ENCODE measurements at regions not wholly inside any gene's neighbourhood (a gene's known extent, or its start where the extent isn't known, plus 50 kb on each side); places are given as distances from the start of the nearest gene placed in this dataset.
"Not testable (repeated sequence)": the region's sequence is repeated elsewhere in the genome, so short reads cannot be mapped to it uniquely, and the experiment has no call there.

DNA sequence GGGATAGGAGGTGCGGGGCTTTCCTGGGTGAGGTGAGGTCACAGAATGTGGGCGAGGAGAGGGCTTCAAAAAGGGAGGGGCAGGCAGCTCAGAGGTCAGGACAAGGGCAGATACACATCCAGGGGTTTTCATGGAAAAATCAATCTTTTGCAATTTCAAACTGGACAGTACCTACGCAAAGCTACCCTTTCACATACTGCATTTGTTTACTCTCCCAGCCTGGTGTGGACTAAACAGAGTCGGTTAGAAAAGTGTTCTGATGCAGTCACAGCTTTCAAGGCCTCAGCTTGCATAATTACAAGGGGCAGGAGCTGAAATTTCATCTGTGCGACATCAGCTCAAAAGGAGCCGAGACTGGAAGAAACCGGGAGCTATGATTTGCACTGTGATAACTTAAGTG is 309.9 kb upstream of the SOX1 start:
- H3K27ac Mint-ChIP-seq (ENCODE audit: low read depth, unreplicated experiment); H3K9me3 Mint-ChIP-seq (ENCODE audit: unreplicated experiment); H3K4me1 Mint-ChIP-seq (ENCODE audit: insufficient read depth, unreplicated experiment); POLR2A ChIA-PET; H3K36me3 Mint-ChIP-seq (ENCODE audit: insufficient read depth, unreplicated experiment); H3K4me3 Mint-ChIP-seq (ENCODE audit: unreplicated experiment); intact Hi-C loops (cut with micrococcal nuclease); DNase-seq (ENCODE audit: unreplicated experiment); H3K27me3 Mint-ChIP-seq (ENCODE audit: insufficient read depth, unreplicated experiment); CTCF ChIA-PET; BruUV-seq (replicated peaks): not testable (repeated sequence)

DNA sequence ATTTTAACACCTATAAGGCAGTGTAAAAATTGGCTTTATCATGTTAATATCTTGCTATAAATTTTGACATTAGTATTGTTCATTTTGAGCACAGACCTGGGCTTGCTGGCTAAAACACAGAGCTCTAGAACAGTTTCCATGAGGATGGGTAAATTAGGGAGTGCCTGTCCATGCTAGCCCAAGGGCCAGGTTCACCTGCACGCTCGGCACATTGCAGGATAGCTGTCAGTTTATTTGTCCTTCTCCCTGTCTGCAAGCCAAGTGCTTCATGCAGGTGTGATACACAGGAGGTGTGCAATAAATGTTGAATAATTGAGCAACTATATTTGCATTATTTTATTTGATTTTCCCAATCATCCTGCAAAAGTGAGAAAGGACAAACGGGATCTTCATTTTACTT is 309.3 kb upstream of the SOX1 start:
- DNase-seq (ENCODE audit: unreplicated experiment); H3K36me3 Mint-ChIP-seq (ENCODE audit: insufficient read depth, unreplicated experiment); H3K4me1 Mint-ChIP-seq (ENCODE audit: insufficient read depth, unreplicated experiment); H3K4me3 Mint-ChIP-seq (ENCODE audit: unreplicated experiment); intact Hi-C loops (cut with micrococcal nuclease); POLR2A ChIA-PET; H3K9me3 Mint-ChIP-seq (ENCODE audit: unreplicated experiment); CTCF ChIA-PET; H3K27me3 Mint-ChIP-seq (ENCODE audit: insufficient read depth, unreplicated experiment); BruUV-seq (replicated peaks); H3K27ac Mint-ChIP-seq (ENCODE audit: low read depth, unreplicated experiment): not testable (repeated sequence)

DNA sequence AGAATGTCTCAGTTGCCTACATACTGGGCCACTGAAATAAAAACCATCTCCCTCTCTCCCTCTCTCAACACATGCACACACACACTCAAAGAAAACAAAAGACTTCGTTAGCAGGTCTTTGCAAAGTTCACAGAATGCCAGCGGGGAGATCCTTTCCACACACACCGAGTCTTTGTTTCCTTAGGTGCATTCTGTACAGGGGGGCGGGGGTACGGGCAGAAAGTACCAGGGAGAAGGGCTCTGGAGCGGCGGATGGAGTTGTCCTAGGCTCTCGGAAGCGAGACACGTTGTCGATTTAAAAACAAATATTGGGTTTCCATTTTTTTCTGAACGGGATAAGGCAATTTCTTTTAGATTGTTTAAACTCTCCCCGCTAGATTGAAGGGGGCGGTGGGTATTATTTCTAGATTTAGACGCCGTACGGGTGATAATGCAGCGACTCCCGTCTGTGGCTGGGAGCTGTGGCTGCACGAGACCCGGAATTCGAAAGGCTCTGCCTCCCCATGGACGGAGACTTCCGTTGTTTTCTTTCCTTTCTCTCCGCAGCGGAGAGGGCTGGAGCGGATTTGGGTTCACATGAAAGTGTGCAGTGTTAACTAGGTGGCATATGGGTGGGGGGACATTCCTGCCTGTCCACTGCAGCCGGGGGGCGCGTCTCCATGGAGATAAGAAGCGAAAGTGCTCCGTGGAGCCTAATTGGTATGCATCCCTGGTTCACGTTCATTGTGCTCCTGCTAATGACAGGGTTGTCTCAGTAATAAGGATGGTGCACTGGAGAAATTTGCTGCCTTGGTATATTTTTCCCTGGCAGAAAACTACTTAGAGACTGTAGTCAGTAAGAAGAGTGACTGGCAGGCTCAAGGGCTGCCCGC is 303.7 kb upstream of the SOX1 start:
- BruUV-seq (replicated peaks); H3K9me3 Mint-ChIP-seq (ENCODE audit: unreplicated experiment); H3K27ac Mint-ChIP-seq (ENCODE audit: low read depth, unreplicated experiment); H3K4me3 Mint-ChIP-seq (ENCODE audit: unreplicated experiment); CTCF ChIA-PET; intact Hi-C loops (cut with micrococcal nuclease); DNase-seq (ENCODE audit: unreplicated experiment); H3K36me3 Mint-ChIP-seq (ENCODE audit: insufficient read depth, unreplicated experiment); H3K4me1 Mint-ChIP-seq (ENCODE audit: insufficient read depth, unreplicated experiment); H3K27me3 Mint-ChIP-seq (ENCODE audit: insufficient read depth, unreplicated experiment); POLR2A ChIA-PET: not testable (repeated sequence)

DNA sequence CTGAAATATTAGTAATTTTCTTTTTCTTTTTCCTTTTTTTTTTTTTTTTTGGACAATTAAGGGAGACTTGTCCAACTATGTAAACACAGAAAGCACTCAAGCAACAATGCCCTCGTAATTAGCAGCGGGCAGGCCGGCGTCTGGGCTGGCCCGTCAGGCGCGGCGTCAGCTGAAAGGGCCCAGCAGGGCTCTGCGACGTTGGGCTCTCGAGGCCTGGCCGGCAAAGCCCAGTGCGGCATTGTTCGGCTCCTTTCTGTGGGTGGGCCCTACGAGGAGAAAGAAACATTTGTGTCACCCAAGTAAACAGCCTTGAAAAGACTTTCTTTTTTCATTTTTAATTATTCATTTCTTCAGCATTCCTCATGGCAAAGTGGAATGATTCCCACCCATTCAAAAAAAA is 302.4 kb upstream of the SOX1 start:
- intact Hi-C loops (cut with micrococcal nuclease); DNase-seq (ENCODE audit: unreplicated experiment); CTCF ChIA-PET; H3K4me1 Mint-ChIP-seq (ENCODE audit: insufficient read depth, unreplicated experiment); H3K9me3 Mint-ChIP-seq (ENCODE audit: unreplicated experiment); POLR2A ChIA-PET; H3K4me3 Mint-ChIP-seq (ENCODE audit: unreplicated experiment); H3K27me3 Mint-ChIP-seq (ENCODE audit: insufficient read depth, unreplicated experiment); H3K27ac Mint-ChIP-seq (ENCODE audit: low read depth, unreplicated experiment); BruUV-seq (replicated peaks); H3K36me3 Mint-ChIP-seq (ENCODE audit: insufficient read depth, unreplicated experiment): not testable (repeated sequence)

DNA sequence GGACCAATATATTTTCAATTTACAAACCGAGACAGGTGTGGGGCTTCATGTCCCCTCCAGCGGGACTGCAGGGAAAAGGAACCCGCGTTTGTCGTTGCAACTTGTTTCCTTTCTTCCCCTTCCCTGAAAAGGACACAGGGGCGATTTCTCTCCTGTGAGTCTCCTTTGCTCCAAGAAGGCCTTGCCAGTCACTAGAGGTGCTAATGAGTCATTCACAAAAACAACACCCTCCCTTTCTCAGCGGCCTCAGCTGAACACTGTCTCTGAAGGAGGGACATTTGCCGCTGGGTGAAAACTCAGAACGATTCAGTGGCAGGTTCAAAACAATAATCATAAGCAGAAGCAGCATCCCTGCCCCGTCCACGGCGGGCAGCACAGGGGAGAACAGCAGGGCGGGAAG is 302.0 kb upstream of the SOX1 start:
- DNase-seq (ENCODE audit: unreplicated experiment); BruUV-seq (replicated peaks); intact Hi-C loops (cut with micrococcal nuclease); H3K9me3 Mint-ChIP-seq (ENCODE audit: unreplicated experiment); H3K27ac Mint-ChIP-seq (ENCODE audit: low read depth, unreplicated experiment); H3K36me3 Mint-ChIP-seq (ENCODE audit: insufficient read depth, unreplicated experiment); POLR2A ChIA-PET; CTCF ChIA-PET; H3K4me1 Mint-ChIP-seq (ENCODE audit: insufficient read depth, unreplicated experiment); H3K4me3 Mint-ChIP-seq (ENCODE audit: unreplicated experiment); H3K27me3 Mint-ChIP-seq (ENCODE audit: insufficient read depth, unreplicated experiment): not testable (repeated sequence)

DNA sequence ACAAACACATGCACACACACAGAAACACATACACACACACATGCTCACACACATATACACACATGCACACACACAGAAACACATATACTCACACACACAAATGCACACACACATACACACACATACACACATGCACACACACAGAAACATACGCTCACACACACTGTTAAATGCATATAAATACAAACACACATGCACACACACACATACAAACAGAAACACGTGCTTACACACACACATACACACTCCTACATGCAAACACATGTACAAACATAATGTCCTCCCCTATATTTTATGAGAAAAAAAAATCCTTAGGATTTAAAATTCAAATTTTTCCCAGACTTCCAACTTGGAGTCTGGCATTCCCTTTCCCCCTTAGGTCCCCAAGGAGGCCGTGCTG is 291.2 kb upstream of the SOX1 start:
- DNase-seq (ENCODE audit: unreplicated experiment); H3K27me3 Mint-ChIP-seq (ENCODE audit: insufficient read depth, unreplicated experiment); H3K4me1 Mint-ChIP-seq (ENCODE audit: insufficient read depth, unreplicated experiment); H3K27ac Mint-ChIP-seq (ENCODE audit: low read depth, unreplicated experiment); BruUV-seq (replicated peaks); H3K9me3 Mint-ChIP-seq (ENCODE audit: unreplicated experiment); H3K36me3 Mint-ChIP-seq (ENCODE audit: insufficient read depth, unreplicated experiment); H3K4me3 Mint-ChIP-seq (ENCODE audit: unreplicated experiment); POLR2A ChIA-PET; intact Hi-C loops (cut with micrococcal nuclease); CTCF ChIA-PET: not testable (repeated sequence)

DNA sequence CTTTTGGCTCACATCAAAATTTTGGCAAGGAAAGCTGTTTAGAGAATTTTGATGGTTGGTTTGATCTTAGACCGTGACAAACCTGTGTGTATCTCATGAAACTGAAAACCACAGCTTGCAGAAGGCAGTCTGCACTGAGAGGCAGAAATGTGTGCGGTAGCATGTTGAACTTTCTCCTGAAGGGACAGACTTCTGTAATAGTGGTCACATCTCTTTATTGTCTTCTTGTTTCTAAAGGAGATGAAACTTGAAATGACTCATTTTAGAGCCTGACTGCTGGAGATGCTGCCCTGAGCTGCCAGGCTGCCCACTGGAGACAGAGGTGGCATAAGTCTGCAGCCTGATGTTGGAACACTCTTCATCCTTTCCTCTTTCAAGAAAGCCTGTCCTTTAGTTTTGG is 289.6 kb upstream of the SOX1 start:
- H3K4me1 Mint-ChIP-seq (ENCODE audit: insufficient read depth, unreplicated experiment); H3K36me3 Mint-ChIP-seq (ENCODE audit: insufficient read depth, unreplicated experiment); H3K4me3 Mint-ChIP-seq (ENCODE audit: unreplicated experiment); CTCF ChIA-PET; BruUV-seq (replicated peaks); H3K9me3 Mint-ChIP-seq (ENCODE audit: unreplicated experiment); H3K27ac Mint-ChIP-seq (ENCODE audit: low read depth, unreplicated experiment); POLR2A ChIA-PET; intact Hi-C loops (cut with micrococcal nuclease); H3K27me3 Mint-ChIP-seq (ENCODE audit: insufficient read depth, unreplicated experiment); DNase-seq (ENCODE audit: unreplicated experiment): not testable (repeated sequence)

DNA sequence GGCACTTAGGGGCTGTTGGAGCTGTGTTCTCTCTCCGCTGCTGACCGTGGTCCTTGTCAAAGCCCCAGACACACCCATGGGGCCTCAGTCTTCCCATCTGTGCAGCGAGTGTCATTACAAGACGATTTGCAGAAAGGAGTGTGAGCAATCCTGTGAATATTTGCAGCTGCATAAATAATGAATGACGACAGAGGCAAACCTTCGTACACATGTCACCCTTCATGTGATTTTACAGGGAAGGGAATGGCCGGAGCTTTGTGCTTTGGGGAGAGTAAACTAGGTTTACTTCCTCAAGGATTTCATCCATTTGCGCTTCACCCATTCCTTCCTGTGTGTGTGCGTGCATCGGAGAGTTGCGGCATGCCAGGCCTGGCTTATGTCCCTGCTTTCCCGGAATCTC is 285.6 kb upstream of the SOX1 start:
- intact Hi-C loops (cut with micrococcal nuclease); H3K27me3 Mint-ChIP-seq (ENCODE audit: insufficient read depth, unreplicated experiment); POLR2A ChIA-PET; H3K4me1 Mint-ChIP-seq (ENCODE audit: insufficient read depth, unreplicated experiment); BruUV-seq (replicated peaks); DNase-seq (ENCODE audit: unreplicated experiment); CTCF ChIA-PET; H3K4me3 Mint-ChIP-seq (ENCODE audit: unreplicated experiment); H3K36me3 Mint-ChIP-seq (ENCODE audit: insufficient read depth, unreplicated experiment); H3K9me3 Mint-ChIP-seq (ENCODE audit: unreplicated experiment); H3K27ac Mint-ChIP-seq (ENCODE audit: low read depth, unreplicated experiment): not testable (repeated sequence)

DNA sequence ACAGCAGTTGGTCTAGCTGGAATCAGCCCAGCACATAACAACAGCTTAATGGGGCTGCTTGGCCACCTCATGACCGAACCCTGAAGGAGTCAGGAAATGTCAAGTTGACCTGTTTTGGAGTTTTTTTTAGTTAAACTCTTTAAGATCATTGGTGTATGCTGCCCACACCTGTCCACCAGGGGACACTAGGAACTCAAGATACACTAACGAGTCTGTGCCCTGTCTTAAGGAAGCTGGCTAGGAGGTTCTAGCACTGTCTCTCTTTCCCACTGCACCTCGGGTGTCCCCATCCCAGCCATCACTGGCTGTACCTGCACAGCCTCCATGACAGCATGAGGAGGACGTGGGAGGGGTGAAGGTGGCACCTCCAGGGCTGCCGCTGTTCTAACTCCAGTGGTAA is 279.6 kb upstream of the SOX1 start:
- H3K27me3 Mint-ChIP-seq (ENCODE audit: insufficient read depth, unreplicated experiment); H3K27ac Mint-ChIP-seq (ENCODE audit: low read depth, unreplicated experiment); H3K4me1 Mint-ChIP-seq (ENCODE audit: insufficient read depth, unreplicated experiment); POLR2A ChIA-PET; H3K4me3 Mint-ChIP-seq (ENCODE audit: unreplicated experiment); CTCF ChIA-PET; intact Hi-C loops (cut with micrococcal nuclease); H3K36me3 Mint-ChIP-seq (ENCODE audit: insufficient read depth, unreplicated experiment); BruUV-seq (replicated peaks); H3K9me3 Mint-ChIP-seq (ENCODE audit: unreplicated experiment); DNase-seq (ENCODE audit: unreplicated experiment): not testable (repeated sequence)
